ENCODE measurements at regions not wholly inside any gene's neighbourhood (a gene's known extent, or its start where the extent isn't known, plus 50 kb on each side); places are given as distances from the start of the nearest gene placed in this dataset.

GRCh38 chr2:236360496-236360895 lies 96.3 kb upstream of the ASB18 start:
- H3K4me3 ChIP-seq (ENCODE audit: low read depth, low read length): no peak overlapping the region
- peak; percentile 6 for DNase-seq (ENCODE audit: low read depth)
- no peak for TF ChIP-seq CTCF (IDR thresholded peaks at IDR 0.05; ENCODE audit: insufficient read depth, low read depth, low read length)

- no peak for DNase-seq (ENCODE audit: low read depth)
- TF ChIP-seq CTCF (IDR thresholded peaks at IDR 0.05; ENCODE audit: insufficient read depth, low read depth, low read length): no peak
- no peak overlapping the region for H3K4me3 ChIP-seq (ENCODE audit: low read depth, low read length)
Observed at GRCh38 chr2:236363711-236364277, 99.6 kb upstream of the ASB18 start.

- no peak for DNase-seq (ENCODE audit: low read depth)
- no peak overlapping the region for H3K4me3 ChIP-seq (ENCODE audit: low read depth, low read length)
- no peak for TF ChIP-seq CTCF (IDR thresholded peaks at IDR 0.05; ENCODE audit: insufficient read depth, low read depth, low read length)
Observed at GRCh38 chr2:236365258-236366048, 101.2 kb upstream of the ASB18 start.

GRCh38 chr2:236366049-236366387 lies 101.8 kb upstream of the ASB18 start:
- no peak for TF ChIP-seq CTCF (IDR thresholded peaks at IDR 0.05; ENCODE audit: insufficient read depth, low read depth, low read length)
- DNase-seq (ENCODE audit: low read depth): no peak
- H3K4me3 ChIP-seq (ENCODE audit: low read depth, low read length): no peak overlapping the region

- no peak for TF ChIP-seq CTCF (IDR thresholded peaks at IDR 0.05; ENCODE audit: insufficient read depth, low read depth, low read length)
- DNase-seq (ENCODE audit: low read depth): no peak
- no peak overlapping the region for H3K4me3 ChIP-seq (ENCODE audit: low read depth, low read length)
Observed at GRCh38 chr2:236366397-236366796, 102.2 kb upstream of the ASB18 start.

GRCh38 chr2:236367506-236368289 lies 103.5 kb upstream of the ASB18 start:
- no peak for TF ChIP-seq CTCF (IDR thresholded peaks at IDR 0.05; ENCODE audit: insufficient read depth, low read depth, low read length)
- H3K4me3 ChIP-seq (ENCODE audit: low read depth, low read length): no peak overlapping the region
- no peak for DNase-seq (ENCODE audit: low read depth)
